Lung (tissue), 11 donors: ENCODE measurements at regions not wholly inside any gene's neighbourhood (a gene's known extent, or its start where the extent isn't known, plus 50 kb on each side); places are given as distances from the start of the nearest gene placed in this dataset.

Experiments
- ATAC-seq: fragments of 200-7000 bp; cut with Tn5 transposase; one replicate; pipeline ENCODE4 v1.9.1; 2020; ENCODE audit warnings: moderate number of reproducible peaks; ENCODE audit not compliant: insufficient read depth, low FRiP score
- DNase-seq, 3 donors: peaks; one replicate each; pipeline ENCODE4 v3.0.0-alpha.2; 2013 to 2017
- H3K27ac ChIP-seq, 2 donors: one replicate each; pipeline ENCODE4 v1.5.1; 2013; ENCODE audit warnings: mild to moderate bottlenecking in 2 of 2, moderate library complexity in 2 of 2, control low read depth in 1 of 2, inconsistent platforms in 1 of 2, low read depth in 1 of 2, low read length in 1 of 2
- H3K27me3 ChIP-seq, 3 donors: one replicate each; pipeline ENCODE4 v1.5.1; 2013; ENCODE audit warnings: low read length in 2 of 3; ENCODE audit not compliant: control insufficient read depth in 3 of 3, insufficient read depth in 3 of 3
- H3K36me3 ChIP-seq, 4 donors: one replicate each; pipeline ENCODE4 v1.5.1; 2013; ENCODE audit warnings: low read length in 4 of 4, mild to moderate bottlenecking in 1 of 4, moderate library complexity in 1 of 4; ENCODE audit not compliant: control insufficient read depth in 4 of 4, insufficient read depth in 4 of 4
- H3K4me1 ChIP-seq, 5 donors: one replicate each; pipeline ENCODE4 v1.5.1; 2013; ENCODE audit warnings: low read length in 5 of 5, mild to moderate bottlenecking in 2 of 5, moderate library complexity in 1 of 5; ENCODE audit not compliant: control insufficient read depth in 5 of 5, insufficient read depth in 5 of 5
- H3K4me3 ChIP-seq: one replicate; pipeline ENCODE4 v1.5.1; 2013; ENCODE audit warnings: mild to moderate bottlenecking, control low read depth, moderate library complexity
- H3K9ac ChIP-seq, 2 donors: one replicate each; pipeline ENCODE4 v1.5.1; 2013; ENCODE audit warnings: low read length in 2 of 2, control low read depth in 1 of 2; ENCODE audit not compliant: insufficient read depth in 1 of 2
- H3K9me3 ChIP-seq, 4 donors: one replicate each; pipeline ENCODE4 v1.5.1; 2013; ENCODE audit warnings: low read length in 3 of 4, mild to moderate bottlenecking in 1 of 4, moderate library complexity in 1 of 4; ENCODE audit not compliant: control insufficient read depth in 4 of 4, insufficient read depth in 3 of 4
- WGBS, 2 donors: extraction: QIAGEN DNeasy Blood & Tissue Kit; methylation state at CpG; one replicate each; pipeline ENCODE4 v1.1.7; 2013; 5-methylcytosine and 5-hydroxymethylcytosine counted together
- TF ChIP-seq, protein P1 (sequence below): IDR thresholded peaks from 2 replicates; pipeline ENCODE4 v1.5.1; 2012; ENCODE audit warnings: mild to moderate bottlenecking; ENCODE audit errors: control extremely low read depth, extremely low read depth
- donor health status: control.
- donor health status: control.
- donor health status: Bipolar disorder and iron deficiency.
- donor health status: healthy.
- donor health status: DM: yes; HTN: yes; CAD: no.

GRCh38 chr7:45363669-45364068 is 206.1 kb downstream of the RAMP3 start:
- WGBS, 2 donors, result 44 to 53% methylated on average over 7 of the region's 7 CpGs
- H3K27me3 ChIP-seq, result peaks cover 0 to 4% (median 0%) of the 10 kb centered on the region in 3 donors
- no peaks in the 10 kb centered on the region for H3K36me3 ChIP-seq
- peaks cover 0 to 6% (median 0%) of the 10 kb centered on the region in 4 donors for H3K9me3 ChIP-seq
- TF ChIP-seq, protein P1, sequence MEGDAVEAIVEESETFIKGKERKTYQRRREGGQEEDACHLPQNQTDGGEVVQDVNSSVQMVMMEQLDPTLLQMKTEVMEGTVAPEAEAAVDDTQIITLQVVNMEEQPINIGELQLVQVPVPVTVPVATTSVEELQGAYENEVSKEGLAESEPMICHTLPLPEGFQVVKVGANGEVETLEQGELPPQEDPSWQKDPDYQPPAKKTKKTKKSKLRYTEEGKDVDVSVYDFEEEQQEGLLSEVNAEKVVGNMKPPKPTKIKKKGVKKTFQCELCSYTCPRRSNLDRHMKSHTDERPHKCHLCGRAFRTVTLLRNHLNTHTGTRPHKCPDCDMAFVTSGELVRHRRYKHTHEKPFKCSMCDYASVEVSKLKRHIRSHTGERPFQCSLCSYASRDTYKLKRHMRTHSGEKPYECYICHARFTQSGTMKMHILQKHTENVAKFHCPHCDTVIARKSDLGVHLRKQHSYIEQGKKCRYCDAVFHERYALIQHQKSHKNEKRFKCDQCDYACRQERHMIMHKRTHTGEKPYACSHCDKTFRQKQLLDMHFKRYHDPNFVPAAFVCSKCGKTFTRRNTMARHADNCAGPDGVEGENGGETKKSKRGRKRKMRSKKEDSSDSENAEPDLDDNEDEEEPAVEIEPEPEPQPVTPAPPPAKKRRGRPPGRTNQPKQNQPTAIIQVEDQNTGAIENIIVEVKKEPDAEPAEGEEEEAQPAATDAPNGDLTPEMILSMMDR, result no peak
- H3K9ac ChIP-seq, result no peak overlapping the region
- no peak overlapping the region for H3K4me3 ChIP-seq
- H3K27ac ChIP-seq, result no peak overlapping the region
- no peak for ATAC-seq
- H3K4me1 ChIP-seq, result no peaks in the 10 kb centered on the region
- no peak for DNase-seq

- H3K4me3 ChIP-seq, result no peak overlapping the region
- no peak overlapping the region for H3K27ac ChIP-seq
- H3K4me1 ChIP-seq, result no peaks in the 10 kb centered on the region
- H3K27me3 ChIP-seq, result peaks cover 0 to 4% (median 0%) of the 10 kb centered on the region in 3 donors
- 73 to 78% methylated on average over 4 of the region's 4 CpGs for WGBS, 2 donors
- peaks cover 0 to 2% (median 0%) of the 10 kb centered on the region in 4 donors for H3K9me3 ChIP-seq
- ATAC-seq (no peak), DNase-seq (no peak)
- H3K36me3 ChIP-seq, result no peaks in the 10 kb centered on the region
- H3K9ac ChIP-seq, result no peak overlapping the region
- TF ChIP-seq, protein P1, result no peak
These were observed 207.8 kb downstream of the RAMP3 start for GRCh38 chr7:45365341-45365740.

DNA sequence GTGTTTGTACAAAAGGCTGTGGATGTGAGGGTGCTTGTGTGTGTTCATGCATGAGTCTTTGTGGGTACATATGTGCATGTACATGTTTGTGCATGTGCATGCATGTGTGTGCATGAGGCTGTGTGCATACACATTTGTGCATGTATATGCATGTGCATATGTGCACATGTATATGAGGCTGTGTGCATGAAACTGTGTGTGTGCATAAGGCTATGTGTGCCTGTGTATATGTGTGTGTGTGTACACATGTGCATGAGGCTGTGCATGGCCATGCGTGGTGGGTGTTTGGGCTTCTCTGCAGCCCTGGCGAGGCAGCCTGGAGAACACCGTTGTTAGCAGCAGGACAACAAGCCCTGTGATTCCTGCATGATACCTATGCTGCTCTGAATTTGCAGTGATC is 207.7 kb upstream of the ADCY1 start:
- no peak overlapping the region for H3K4me3 ChIP-seq
- peaks cover 0 to 2% (median 0%) of the 10 kb centered on the region in 4 donors for H3K9me3 ChIP-seq
- H3K27me3 ChIP-seq, result peaks cover 0 to 4% (median 0%) of the 10 kb centered on the region in 3 donors
- no peaks in the 10 kb centered on the region for H3K36me3 ChIP-seq
- DNase-seq, result no peak
- no peaks in the 10 kb centered on the region for H3K4me1 ChIP-seq
- no peak for ATAC-seq
- TF ChIP-seq, protein P1, result no peak
- WGBS, 2 donors, result 83 to 87% methylated on average over 3 of the region's 3 CpGs
- no peak overlapping the region for H3K27ac ChIP-seq
- H3K9ac ChIP-seq, result no peak overlapping the region

DNA sequence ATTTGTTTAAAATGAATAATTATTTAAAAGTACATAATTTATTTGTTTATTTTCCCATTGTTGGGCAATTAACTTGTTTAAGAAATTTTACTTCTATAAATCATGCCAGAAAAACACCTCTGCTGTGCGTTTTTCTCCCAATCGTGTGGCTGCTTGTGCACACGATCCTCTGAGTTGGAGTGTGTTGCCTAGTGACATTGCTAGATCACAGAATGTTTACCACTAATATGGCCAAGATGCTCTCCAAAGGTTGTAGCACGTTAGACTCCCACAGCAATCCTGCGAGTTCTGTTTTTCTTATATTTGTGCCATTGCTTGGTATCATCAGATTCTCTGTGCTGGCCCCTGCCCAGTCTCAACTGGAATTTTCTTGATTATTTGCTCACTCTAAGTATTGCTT is 207.1 kb upstream of the ADCY1 start:
- peaks cover 0 to 4% (median 0%) of the 10 kb centered on the region in 3 donors for H3K27me3 ChIP-seq
- no peak overlapping the region for H3K9ac ChIP-seq
- H3K27ac ChIP-seq, result no peak overlapping the region
- WGBS, 2 donors, result 65 to 88% methylated on average over 5 of the region's 5 CpGs
- TF ChIP-seq, protein P1, result no peak
- H3K4me1 ChIP-seq, result no peaks in the 10 kb centered on the region
- no peak for DNase-seq
- ATAC-seq, result no peak
- H3K4me3 ChIP-seq, result no peak overlapping the region
- peaks cover 0 to 2% (median 0%) of the 10 kb centered on the region in 4 donors for H3K9me3 ChIP-seq
- H3K36me3 ChIP-seq, result no peaks in the 10 kb centered on the region
